GM18505 (cell line): ENCODE measurements at regions not wholly inside any gene's neighbourhood (a gene's known extent, or its start where the extent isn't known, plus 50 kb on each side); places are given as distances from the start of the nearest gene placed in this dataset.

Source experiments
- ATAC-seq: cut with Tn5 transposase; IDR thresholded peaks from one replicate; pipeline ENCODE4 v1.9.1; 2021; ENCODE audit not compliant: unreplicated experiment
- POLR2A ChIP-seq: IDR thresholded peaks from 4 replicates; pipeline ENCODE4 v1.6.1; 2011; ENCODE audit warnings: borderline replicate concordance; ENCODE audit not compliant: insufficient read depth, insufficient read length; ENCODE audit errors: extremely low read depth

GRCh38 chr13:86655561-86655960 lies 856.3 kb upstream of the SLITRK6 start:
- TF ChIP-seq POLR2A, result no peak
- no peak for ATAC-seq

GRCh38 chr13:86660090-86660489 lies 860.9 kb upstream of the SLITRK6 start:
- no peak for TF ChIP-seq POLR2A

DNA sequence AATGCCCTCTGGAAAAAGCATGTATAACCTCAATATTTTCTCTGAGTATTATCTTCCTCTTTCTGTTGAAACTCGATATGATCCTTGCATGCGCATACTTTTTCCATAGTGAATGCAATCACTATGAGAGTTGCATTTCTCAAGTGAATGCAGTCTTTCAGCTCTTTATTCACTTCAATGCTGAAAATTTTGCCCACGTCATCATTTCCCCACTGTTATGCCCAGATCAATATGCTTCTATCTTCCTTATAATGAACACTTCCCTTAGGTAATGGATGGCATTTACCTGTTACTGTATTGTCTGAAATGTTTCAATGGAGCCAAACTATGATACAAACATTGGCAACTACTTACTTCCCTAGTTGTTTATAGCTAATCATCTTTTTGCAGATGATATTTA lies 866.6 kb upstream of the SLITRK6 start:
- TF ChIP-seq POLR2A, result no peak
- ATAC-seq, result no peak

More at GRCh38 chr13:86660090-86660489, 860.9 kb upstream of the SLITRK6 start:
- ATAC-seq, result no peak

GRCh38 chr13:86673931-86674431 lies 874.8 kb upstream of the SLITRK6 start:
- no peak for TF ChIP-seq POLR2A
- ATAC-seq, result no peak

GRCh38 chr13:86681223-86681622 lies 882.0 kb upstream of the SLITRK6 start:
- TF ChIP-seq POLR2A, result no peak
- no peak for ATAC-seq

DNA sequence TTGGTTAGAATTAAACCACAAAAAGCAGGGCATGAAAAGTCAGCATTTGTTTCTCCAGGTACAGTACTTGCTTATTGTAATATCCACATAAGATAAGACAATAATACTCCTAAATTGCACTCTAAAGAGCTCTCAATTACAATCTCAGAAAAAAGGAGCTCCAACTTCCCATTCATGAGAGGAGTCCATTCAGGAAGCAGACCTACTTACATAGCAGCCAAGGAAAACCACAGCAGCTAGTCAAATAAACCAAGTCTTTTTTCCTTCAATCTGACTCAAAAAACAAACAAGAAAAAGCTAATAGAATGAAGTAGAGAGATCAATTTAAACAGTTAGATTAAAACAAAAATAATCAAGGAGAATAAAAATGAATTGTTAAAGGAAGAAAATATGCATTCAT lies 885.2 kb upstream of the SLITRK6 start:
- no peak for ATAC-seq
- no peak for TF ChIP-seq POLR2A

GRCh38 chr13:86689911-86690310 lies 890.7 kb upstream of the SLITRK6 start:
- no peak for TF ChIP-seq POLR2A
- ATAC-seq, result no peak

DNA sequence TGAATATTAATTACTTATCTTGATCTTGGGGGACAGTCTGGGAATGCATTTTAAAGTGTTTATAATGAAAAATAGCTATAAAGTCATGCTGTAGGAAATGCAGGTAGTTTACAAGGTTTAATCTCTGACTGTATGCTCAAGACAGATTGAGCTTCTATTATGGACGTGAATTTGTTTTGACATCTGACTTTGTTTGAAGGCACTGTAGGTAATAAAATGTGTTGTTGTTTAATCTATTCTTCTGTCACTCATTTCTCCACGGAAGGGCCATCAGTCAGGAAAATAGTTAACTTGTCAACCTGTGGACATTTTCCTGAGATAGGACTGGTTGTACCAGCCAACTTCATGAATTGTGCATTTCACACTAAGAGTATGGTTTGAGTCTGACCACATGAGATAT lies 893.1 kb upstream of the SLITRK6 start:
- no peak for TF ChIP-seq POLR2A
- no peak for ATAC-seq

GRCh38 chr13:86710013-86710412 lies 910.8 kb upstream of the SLITRK6 start:
- no peak for TF ChIP-seq POLR2A
- no peak for ATAC-seq

- no peak for ATAC-seq
- no peak for TF ChIP-seq POLR2A
Measured at GRCh38 chr13:86710896-86711295, 911.7 kb upstream of the SLITRK6 start.

DNA sequence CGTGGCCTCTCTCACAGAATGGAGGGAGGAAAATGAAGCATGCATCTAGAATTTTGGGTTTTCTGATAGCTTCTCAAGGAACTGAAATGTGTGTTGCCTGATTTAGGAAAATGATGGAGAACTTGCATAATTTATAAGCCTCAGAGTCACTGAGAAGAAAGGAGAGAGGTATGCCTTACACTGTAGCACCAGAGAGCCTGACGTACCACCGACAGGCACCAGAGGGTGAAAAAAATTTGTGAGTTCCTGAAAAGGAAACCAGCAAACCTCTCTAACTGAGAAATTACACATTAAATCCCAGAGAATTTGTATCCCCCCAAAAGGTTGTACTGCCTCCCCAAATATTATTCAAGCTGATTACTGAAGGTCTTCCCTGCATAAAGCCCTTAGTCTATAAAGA lies 915.3 kb upstream of the SLITRK6 start:
- no peak for TF ChIP-seq POLR2A
- ATAC-seq, result no peak

- TF ChIP-seq POLR2A, result no peak
Measured at GRCh38 chr13:86725105-86725504, 925.9 kb upstream of the SLITRK6 start.

DNA sequence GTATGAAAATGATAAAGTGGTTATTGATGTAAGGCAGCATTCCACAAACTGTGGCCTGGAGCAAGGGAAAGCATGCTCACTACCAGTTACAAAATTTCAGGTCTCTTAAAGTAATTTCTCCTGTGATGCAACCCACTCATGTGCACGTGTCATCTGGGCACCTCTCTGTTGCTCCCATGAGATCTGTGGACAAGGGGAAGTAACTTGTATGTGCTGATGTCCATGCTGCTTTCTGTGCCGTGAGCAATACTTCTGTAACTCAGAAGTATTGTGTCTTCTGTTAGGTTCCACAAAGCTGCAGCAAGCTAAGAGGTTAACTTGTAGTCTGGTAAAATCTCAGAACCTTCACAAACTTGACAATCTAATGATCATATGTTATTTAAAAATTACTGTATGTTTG lies 930.0 kb upstream of the SLITRK6 start:
- no peak for TF ChIP-seq POLR2A
- no peak for ATAC-seq

More at GRCh38 chr13:86725105-86725504, 925.9 kb upstream of the SLITRK6 start:
- ATAC-seq, result no peak

DNA sequence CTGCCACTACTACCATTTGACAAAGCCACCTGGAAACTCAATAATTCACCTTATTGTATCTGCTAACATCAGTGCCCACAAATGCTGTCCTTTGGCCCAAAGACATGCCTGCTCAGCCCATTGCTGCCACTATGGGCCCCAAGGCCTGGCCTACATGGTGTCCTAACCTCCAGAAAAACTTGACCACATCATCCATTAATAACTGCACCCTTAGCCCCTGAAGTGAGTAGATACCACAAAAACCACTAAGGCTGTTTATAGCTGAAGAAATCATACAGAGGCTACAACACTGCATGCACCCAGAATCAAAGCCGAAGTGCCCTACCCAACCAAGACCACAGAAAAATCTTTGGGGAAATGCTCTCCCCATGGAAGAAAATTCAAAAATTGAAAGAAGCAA lies 932.8 kb upstream of the SLITRK6 start:
- no peak for TF ChIP-seq POLR2A
- no peak for ATAC-seq

DNA sequence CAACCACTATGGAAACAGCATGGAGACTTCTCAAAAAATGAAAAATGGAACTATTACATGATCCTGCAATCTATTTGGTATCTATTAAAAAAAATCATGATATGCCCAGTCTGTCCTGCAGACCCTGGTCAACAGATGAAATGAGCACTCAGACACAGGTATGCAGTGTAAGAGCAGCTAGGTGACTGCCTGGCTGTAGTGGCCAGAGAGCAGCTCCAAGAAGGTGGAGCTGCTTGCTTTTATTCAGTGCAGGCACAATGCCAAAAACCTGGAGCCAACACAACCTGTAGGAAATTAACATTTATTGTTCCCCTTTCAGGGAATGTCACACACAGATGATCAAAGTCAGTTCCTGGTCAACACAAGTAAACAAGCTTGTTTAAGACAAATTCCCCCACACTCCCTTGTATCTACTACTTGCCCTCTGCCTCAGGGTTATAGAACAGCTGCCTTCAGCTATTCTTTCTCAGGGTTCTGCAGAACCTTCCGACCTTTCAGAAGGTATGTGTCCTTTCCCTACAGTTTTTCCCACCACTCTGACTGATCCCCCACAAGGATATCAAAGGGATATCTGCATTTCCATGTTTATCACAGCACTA lies 933.7 kb upstream of the SLITRK5 start:
- no peak for TF ChIP-seq POLR2A
- no peak for ATAC-seq
